HCT116 (cell line): ENCODE measurements at regions not wholly inside any gene's neighbourhood (a gene's known extent, or its start where the extent isn't known, plus 50 kb on each side); places are given as distances from the start of the nearest gene placed in this dataset.

Experiments used
- ATAC-seq: fragments of 200-7000 bp; cut with Tn5 transposase; 2 replicates; pipeline ENCODE4 v1.9.1; 2020; ENCODE audit warnings: mild to moderate bottlenecking, moderate library complexity
- BruUV-seq: library from RNA; stranded (reverse); fragments of 400-500 nt; replicated peaks from 2 replicates; lab custom pipeline; 2021; lab: Mats Ljungman, UMichigan
- CTCF ChIA-PET: fragments of 300-600 bp; sonication (Branson Sonifier 250); formaldehyde crosslinking; loops from one replicate; lab custom pipeline; 2021; ENCODE audit warnings: antibody characterized with exemption; lab: Charles Lee
- POLR2A ChIA-PET: fragments of 300-600, 350-600 bp; sonication (Branson Sonifier 250); formaldehyde crosslinking; loops from one replicate; lab custom pipeline; 2021; ENCODE audit warnings: antibody characterized with exemption; lab: Charles Lee
- RAD21 ChIA-PET, 2 experiments: fragments of 300-600 bp; sonication (Branson Sonifier 250); formaldehyde crosslinking; loops; one replicate each; lab custom pipeline; 2023; ENCODE audit warnings: low total read pairs in 2 of 2; ENCODE audit not compliant: uncharacterized antibody in 2 of 2, unreplicated experiment in 2 of 2, low non-redundant PET in 1 of 2; lab: Charles Lee
- DNase-seq: peaks from one replicate; pipeline ENCODE4 v3.0.0-alpha.2; 2010; ENCODE audit warnings: low read depth, low spot score
- H2AFZ ChIP-seq: fragments of 200-600 bp; shearing (Covaris generic), sonication (generic); 2 replicates; pipeline ENCODE4 v1.6.1; 2017; ENCODE audit warnings: low read depth, mixed run types, mixed read lengths, antibody characterized with exemption, low read length; ENCODE audit not compliant: poor library complexity, severe bottlenecking
- H3K27ac ChIP-seq: 2 replicates; pipeline ENCODE4 v1.5.1; 2012; ENCODE audit warnings: low read depth, low read length
- H3K27me3 ChIP-seq: fragments of 200-600 bp; sonication (generic); 2 replicates; pipeline ENCODE4 v1.6.1; 2016; ENCODE audit warnings: mixed run types, low read length, mixed read lengths; ENCODE audit not compliant: insufficient read depth
- H3K36me3 ChIP-seq, 2 experiments: fragments of 200-500 bp in 1 of 2; fragments of 200-600 bp in 1 of 2; sonication (Bioruptor generic) in 1 of 2; sonication (generic) in 1 of 2; 2 replicates each; pipeline versions ENCODE4 v1.5.1 to v1.6.1; 2014 to 2016; ENCODE audit warnings: low read length in 2 of 2, inconsistent platforms in 1 of 2, mixed read lengths in 1 of 2, mixed run types in 1 of 2; ENCODE audit not compliant: insufficient read depth in 2 of 2, control insufficient read depth in 1 of 2
- H3K4me1 ChIP-seq, 2 experiments: fragments of 200-600 bp in 1 of 2; sonication (generic) in 1 of 2; 2 replicates each; pipeline versions ENCODE4 v1.5.1 to v1.6.1; 2012 to 2017; ENCODE audit warnings: low read length in 2 of 2, inconsistent platforms in 1 of 2, mild to moderate bottlenecking in 1 of 2, mixed read lengths in 1 of 2, mixed run types in 1 of 2, moderate library complexity in 1 of 2; ENCODE audit not compliant: insufficient read depth in 2 of 2, control insufficient read depth in 1 of 2
- H3K4me2 ChIP-seq: fragments of 200-600 bp; sonication (generic); 2 replicates; pipeline ENCODE4 v1.6.1; 2017; ENCODE audit warnings: mixed run types, low read length, mixed read lengths
- H3K4me3 ChIP-seq, 2 experiments: fragments of 200-600 bp in 1 of 2; sonication (generic) in 1 of 2; replicated peaks in 1 of 2; 2 replicates each; pipeline ENCODE4 v1.5.1; 2011 to 2016; ENCODE audit warnings: low read length in 2 of 2, control low read depth in 1 of 2, low read depth in 1 of 2, mild to moderate bottlenecking in 1 of 2, mixed read lengths in 1 of 2, mixed run types in 1 of 2
- H3K79me2 ChIP-seq: fragments of 200-600 bp; sonication (generic); 2 replicates; pipeline ENCODE4 v1.6.1; 2017; ENCODE audit warnings: mild to moderate bottlenecking, mixed run types, low read length, moderate library complexity, mixed read lengths; ENCODE audit not compliant: insufficient read depth
- H3K9ac ChIP-seq: fragments of 200-600 bp; sonication (generic); 2 replicates; pipeline ENCODE4 v1.6.1; 2016; ENCODE audit warnings: low read length, mixed read lengths
- H3K9me2 ChIP-seq: fragments of 200-600 bp; sonication (generic), shearing (Covaris generic); 2 replicates; pipeline ENCODE4 v1.6.1; 2017; ENCODE audit warnings: mixed run types, mild to moderate bottlenecking, moderate library complexity; ENCODE audit not compliant: insufficient read depth
- H3K9me3 ChIP-seq, 2 experiments: fragments of 200-500 bp in 1 of 2; fragments of 200-600 bp in 1 of 2; sonication (Bioruptor generic) in 1 of 2; sonication (generic) in 1 of 2; 2 replicates each; pipeline ENCODE4 v1.6.1; 2014 to 2017; ENCODE audit warnings: low read length in 2 of 2, mixed read lengths in 2 of 2, inconsistent platforms in 1 of 2, low read depth in 1 of 2, mild to moderate bottlenecking in 1 of 2, mixed run types in 1 of 2, moderate library complexity in 1 of 2; ENCODE audit not compliant: control insufficient read depth in 1 of 2, insufficient read depth in 1 of 2
- H4K20me1 ChIP-seq: fragments of 200-600 bp; sonication (generic), shearing (Covaris generic); 2 replicates; pipeline ENCODE4 v1.6.1; 2017; ENCODE audit warnings: mixed run types, mild to moderate bottlenecking, moderate library complexity; ENCODE audit not compliant: insufficient read depth
- CBX3 ChIP-seq: IDR thresholded peaks from 2 replicates; pipeline ENCODE4 v1.6.1; 2012; ENCODE audit warnings: low read depth
- CEBPB ChIP-seq: IDR thresholded peaks from 2 replicates; pipeline ENCODE4 v1.6.1; 2012; ENCODE audit warnings: low read depth
- EGR1 ChIP-seq: IDR thresholded peaks from 2 replicates; pipeline ENCODE4 v1.6.1; 2012; ENCODE audit warnings: low read depth
- ELF1 ChIP-seq: IDR thresholded peaks from 2 replicates; pipeline ENCODE4 v1.6.1; 2012; ENCODE audit warnings: low read depth, borderline replicate concordance
- EZH2 ChIP-seq: fragments of 200-600 bp; sonication (generic); IDR thresholded peaks from 2 replicates; pipeline ENCODE4 v1.6.1; 2017; ENCODE audit warnings: antibody characterized with exemption, mixed run types
- FOSL1 ChIP-seq: IDR thresholded peaks from 2 replicates; pipeline ENCODE4 v1.6.1; 2012; ENCODE audit warnings: low read depth
- JUND ChIP-seq: IDR thresholded peaks from 2 replicates; pipeline ENCODE4 v1.6.1; 2012
- POLR2AphosphoS5 ChIP-seq: IDR thresholded peaks from 2 replicates; pipeline ENCODE4 v1.6.1; 2011; ENCODE audit warnings: mild to moderate bottlenecking, low read depth, low read length, moderate library complexity
- RAD21 ChIP-seq: IDR thresholded peaks from 2 replicates; pipeline ENCODE4 v1.6.1; 2012; ENCODE audit warnings: low read depth, mild to moderate bottlenecking
- SIN3A ChIP-seq: IDR thresholded peaks from 2 replicates; pipeline ENCODE4 v1.6.1; 2012; ENCODE audit warnings: low read depth
- SP1 ChIP-seq: IDR thresholded peaks from 2 replicates; pipeline ENCODE4 v1.6.1; 2012; ENCODE audit warnings: low read depth
- TCF7L2 ChIP-seq: IDR thresholded peaks from 2 replicates; pipeline ENCODE4 v1.7.0; 2011; ENCODE audit warnings: borderline replicate concordance, inconsistent platforms; ENCODE audit not compliant: insufficient read depth, insufficient read length; ENCODE audit errors: extremely low read depth
- ZBTB33 ChIP-seq: IDR thresholded peaks from 2 replicates; pipeline ENCODE4 v1.6.1; 2011; ENCODE audit warnings: mild to moderate bottlenecking, low read length, moderate library complexity; ENCODE audit not compliant: insufficient replicate concordance; ENCODE audit errors: extremely low read depth
- ZNF274 ChIP-seq: fragments of 200-500 bp; sonication (Bioruptor generic); IDR thresholded peaks from 2 replicates; pipeline ENCODE4 v1.6.1; 2014; ENCODE audit warnings: mild to moderate bottlenecking, low read depth, low read length, inconsistent platforms
- intact Hi-C: fragments of 100-400 bp; cut with micrococcal nuclease; formaldehyde crosslinking; loops from 2 replicates; pipeline ENCODE4 v1.10.0; 2022
- TF ChIP-seq, protein P1 (sequence below): IDR thresholded peaks from 2 replicates; pipeline ENCODE4 v1.6.1; 2012
- TF ChIP-seq, protein P2 (sequence below): IDR thresholded peaks from 2 replicates; pipeline ENCODE4 v1.6.1; 2012

GRCh38 chr5:53350991-53351770 is 129.2 kb upstream of the FST start:
- no peak for ATAC-seq
- BruUV-seq = no TSS peak
- Histone ChIP-seq H3K4me2 (no peak overlapping the region), H3K9me2 (no peaks in the 10 kb centered on the region), H3K4me1 (no peaks in the 10 kb centered on the region), H3K9ac (no peak overlapping the region), H3K4me3 (no peak overlapping the region), H3K79me2 (no peaks in the 10 kb centered on the region), H3K36me3 (no peaks in the 10 kb centered on the region), H3K27me3 (no peaks in the 10 kb centered on the region), H3K9me3 (no peaks in the 10 kb centered on the region), H2AFZ (no peak overlapping the region), H4K20me1 (no peaks in the 10 kb centered on the region), H3K27ac (no peak overlapping the region)
- intact Hi-C loops = no loop called here
- RAD21 ChIA-PET = no interaction called here
- CTCF ChIA-PET = no interaction called here
- DNase-seq = no peak
- TF ChIP-seq SIN3A (no peak), FOSL1 (no peak), SP1 (no peak), TCF7L2 (no peak), CEBPB (no peak), ELF1 (no peak), POLR2AphosphoS5 (no peak), RAD21 (no peak), EGR1 (no peak), JUND (no peak), CBX3 (no peak), EZH2 (no peak), ZNF274 (no peak), ZBTB33 (no peak)
- TF ChIP-seq, protein P1, sequence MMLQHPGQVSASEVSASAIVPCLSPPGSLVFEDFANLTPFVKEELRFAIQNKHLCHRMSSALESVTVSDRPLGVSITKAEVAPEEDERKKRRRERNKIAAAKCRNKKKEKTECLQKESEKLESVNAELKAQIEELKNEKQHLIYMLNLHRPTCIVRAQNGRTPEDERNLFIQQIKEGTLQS = no peak
- TF ChIP-seq, protein P2, sequence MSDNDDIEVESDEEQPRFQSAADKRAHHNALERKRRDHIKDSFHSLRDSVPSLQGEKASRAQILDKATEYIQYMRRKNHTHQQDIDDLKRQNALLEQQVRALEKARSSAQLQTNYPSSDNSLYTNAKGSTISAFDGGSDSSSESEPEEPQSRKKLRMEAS = no peak
- POLR2A ChIA-PET = no interaction called here
